ENCODE measurements at regions not wholly inside any gene's neighbourhood (a gene's known extent, or its start where the extent isn't known, plus 50 kb on each side); places are given as distances from the start of the nearest gene placed in this dataset.

GRCh38 chr11:116093481-116094270 is 589.5 kb upstream of the CADM1 start:
- DNase-seq = no peak
- TF ChIP-seq POLR2A (IDR thresholded peaks at IDR 0.05; ENCODE audit: low read length) (no peak), GATA1 (IDR thresholded peaks at IDR 0.05; ENCODE audit: low read depth, low read length) (no peak)

GRCh38 chr11:116093065-116093464 is 588.9 kb upstream of the CADM1 start:
- no peak for DNase-seq
- TF ChIP-seq GATA1 (IDR thresholded peaks at IDR 0.05; ENCODE audit: low read depth, low read length) (no peak), POLR2A (IDR thresholded peaks at IDR 0.05; ENCODE audit: low read length) (no peak)

- no peak for DNase-seq
- TF ChIP-seq POLR2A (IDR thresholded peaks at IDR 0.05; ENCODE audit: low read length) = no peak
- TF ChIP-seq GATA1 (IDR thresholded peaks at IDR 0.05; ENCODE audit: low read depth, low read length) = no peak
Observed at GRCh38 chr11:116086426-116086825, 582.2 kb upstream of the CADM1 start.

- TF ChIP-seq POLR2A (IDR thresholded peaks at IDR 0.05; ENCODE audit: low read length) = no peak
- TF ChIP-seq GATA1 (IDR thresholded peaks at IDR 0.05; ENCODE audit: low read depth, low read length) = no peak
Observed at GRCh38 chr11:116085031-116085635, 580.9 kb upstream of the CADM1 start.

GRCh38 chr11:116084511-116084910 is 580.3 kb upstream of the CADM1 start:
- no peak for DNase-seq
- no peak for TF ChIP-seq POLR2A (IDR thresholded peaks at IDR 0.05; ENCODE audit: low read length)

More at GRCh38 chr11:116085031-116085635, 580.9 kb upstream of the CADM1 start:
- no peak for DNase-seq

- no peak for DNase-seq
- no peak for TF ChIP-seq GATA1 (IDR thresholded peaks at IDR 0.05; ENCODE audit: low read depth, low read length)
- no peak for TF ChIP-seq POLR2A (IDR thresholded peaks at IDR 0.05; ENCODE audit: low read length)
Observed at GRCh38 chr11:116082256-116082655, 578.0 kb upstream of the CADM1 start.

- no peak for DNase-seq
- TF ChIP-seq POLR2A (IDR thresholded peaks at IDR 0.05; ENCODE audit: low read length) (no peak), GATA1 (IDR thresholded peaks at IDR 0.05; ENCODE audit: low read depth, low read length) (no peak)
Observed at GRCh38 chr11:116079580-116079979, 575.4 kb upstream of the CADM1 start.

- no peak for DNase-seq
- TF ChIP-seq POLR2A (IDR thresholded peaks at IDR 0.05; ENCODE audit: low read length) = no peak
- TF ChIP-seq GATA1 (IDR thresholded peaks at IDR 0.05; ENCODE audit: low read depth, low read length) = no peak
Observed at GRCh38 chr11:116078101-116078591, 573.9 kb upstream of the CADM1 start.

- TF ChIP-seq POLR2A (IDR thresholded peaks at IDR 0.05; ENCODE audit: low read length) (no peak), GATA1 (IDR thresholded peaks at IDR 0.05; ENCODE audit: low read depth, low read length) (no peak)
- no peak for DNase-seq
Observed at GRCh38 chr11:116077092-116077491, 572.9 kb upstream of the CADM1 start.

- TF ChIP-seq GATA1 (IDR thresholded peaks at IDR 0.05; ENCODE audit: low read depth, low read length) (no peak), POLR2A (IDR thresholded peaks at IDR 0.05; ENCODE audit: low read length) (no peak)
- DNase-seq = no peak
Observed at GRCh38 chr11:116073854-116074837, 569.9 kb upstream of the CADM1 start.

- DNase-seq = no peak
- TF ChIP-seq POLR2A (IDR thresholded peaks at IDR 0.05; ENCODE audit: low read length) (no peak), GATA1 (IDR thresholded peaks at IDR 0.05; ENCODE audit: low read depth, low read length) (no peak)
Observed at GRCh38 chr11:116072601-116073410, 568.6 kb upstream of the CADM1 start.

GRCh38 chr11:116072133-116072532 is 567.9 kb upstream of the CADM1 start:
- no peak for TF ChIP-seq POLR2A (IDR thresholded peaks at IDR 0.05; ENCODE audit: low read length)
- no peak for TF ChIP-seq GATA1 (IDR thresholded peaks at IDR 0.05; ENCODE audit: low read depth, low read length)
- DNase-seq = no peak

- DNase-seq = no peak
- TF ChIP-seq POLR2A (IDR thresholded peaks at IDR 0.05; ENCODE audit: low read length) = no peak
- no peak for TF ChIP-seq GATA1 (IDR thresholded peaks at IDR 0.05; ENCODE audit: low read depth, low read length)
Observed at GRCh38 chr11:116071241-116071640, 567.0 kb upstream of the CADM1 start.

All from erythroblast (primary cell).